Vagina (tissue), 2 donors: ENCODE measurements at regions not wholly inside any gene's neighbourhood (a gene's known extent, or its start where the extent isn't known, plus 50 kb on each side); places are given as distances from the start of the nearest gene placed in this dataset.

Source experiments
- POLR2A ChIP-seq, 2 donors: fragments of 450-650 bp; IDR thresholded peaks; one replicate each; pipeline ENCODE4 v1.6.1; 2017; ENCODE audit warnings: antibody characterized with exemption in 2 of 2, mild to moderate bottlenecking in 2 of 2, moderate library complexity in 2 of 2
- POLR2AphosphoS5 ChIP-seq, 2 donors: sonication (generic); formaldehyde crosslinking; IDR thresholded peaks; one replicate each; pipeline ENCODE4 v1.9.0; 2017; ENCODE audit warnings: antibody characterized with exemption in 2 of 2, mild to moderate bottlenecking in 2 of 2, low read depth in 1 of 2; ENCODE audit not compliant: insufficient read depth in 1 of 2
- TF ChIP-seq, protein P1 (sequence below), 3 experiments: fragments of 450-650 bp in 2 of 3; fragments of 200-600 bp in 1 of 3; sonication (generic) in 1 of 3; IDR thresholded peaks; one replicate each; pipeline ENCODE4 v1.5.1; 2017 to 2019; ENCODE audit warnings: antibody characterized with exemption in 3 of 3, mild to moderate bottlenecking in 2 of 3, moderate library complexity in 2 of 3

DNA sequence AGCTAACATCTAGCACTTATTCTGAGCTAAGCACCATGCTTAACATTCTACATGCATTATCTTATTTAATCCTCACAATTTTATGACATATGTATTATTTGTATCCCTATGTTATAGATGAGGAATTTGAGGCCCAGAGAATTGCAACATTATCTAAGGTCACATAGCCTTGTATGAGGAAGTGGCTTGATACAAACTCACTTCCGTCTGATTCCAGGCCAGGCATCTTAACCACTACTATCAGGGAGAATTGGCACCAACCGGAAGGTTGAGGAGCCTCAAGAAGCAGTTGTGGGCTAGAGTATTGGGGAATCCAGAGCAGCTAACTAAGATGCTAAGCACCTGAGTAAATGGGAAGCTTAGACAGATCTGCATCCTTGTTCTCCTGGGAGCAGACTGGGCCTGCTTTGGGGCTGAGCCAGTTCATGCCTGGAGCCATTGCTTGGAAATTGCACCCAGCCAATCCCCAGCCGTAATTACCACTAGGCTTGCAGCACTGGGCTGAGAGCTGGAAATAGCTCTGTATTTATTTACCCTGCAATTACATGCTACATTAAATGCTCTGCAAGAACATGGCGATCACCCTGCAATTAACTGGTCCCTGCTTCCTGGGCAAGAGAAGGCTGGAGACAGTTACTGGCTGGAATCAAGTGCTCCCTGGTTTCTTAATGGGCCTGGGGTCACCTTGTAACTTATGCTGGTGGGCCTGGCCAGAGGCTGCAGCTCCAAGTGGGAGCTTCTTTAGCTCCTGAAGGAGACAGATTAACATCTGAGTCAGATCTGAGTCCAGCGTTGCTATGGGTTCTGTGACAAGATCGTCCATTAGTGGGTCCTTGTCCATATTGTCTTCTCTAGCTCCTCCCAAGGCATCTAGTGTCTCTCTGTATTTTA lies 273.1 kb upstream of the CCL2 start:
- TF ChIP-seq, protein P1, sequence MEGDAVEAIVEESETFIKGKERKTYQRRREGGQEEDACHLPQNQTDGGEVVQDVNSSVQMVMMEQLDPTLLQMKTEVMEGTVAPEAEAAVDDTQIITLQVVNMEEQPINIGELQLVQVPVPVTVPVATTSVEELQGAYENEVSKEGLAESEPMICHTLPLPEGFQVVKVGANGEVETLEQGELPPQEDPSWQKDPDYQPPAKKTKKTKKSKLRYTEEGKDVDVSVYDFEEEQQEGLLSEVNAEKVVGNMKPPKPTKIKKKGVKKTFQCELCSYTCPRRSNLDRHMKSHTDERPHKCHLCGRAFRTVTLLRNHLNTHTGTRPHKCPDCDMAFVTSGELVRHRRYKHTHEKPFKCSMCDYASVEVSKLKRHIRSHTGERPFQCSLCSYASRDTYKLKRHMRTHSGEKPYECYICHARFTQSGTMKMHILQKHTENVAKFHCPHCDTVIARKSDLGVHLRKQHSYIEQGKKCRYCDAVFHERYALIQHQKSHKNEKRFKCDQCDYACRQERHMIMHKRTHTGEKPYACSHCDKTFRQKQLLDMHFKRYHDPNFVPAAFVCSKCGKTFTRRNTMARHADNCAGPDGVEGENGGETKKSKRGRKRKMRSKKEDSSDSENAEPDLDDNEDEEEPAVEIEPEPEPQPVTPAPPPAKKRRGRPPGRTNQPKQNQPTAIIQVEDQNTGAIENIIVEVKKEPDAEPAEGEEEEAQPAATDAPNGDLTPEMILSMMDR (IDR thresholded peaks at IDR 0.05), result no peak
- TF ChIP-seq POLR2A (IDR thresholded peaks at IDR 0.05), result no peak
- no peak for TF ChIP-seq POLR2AphosphoS5 (IDR thresholded peaks at IDR 0.05; ENCODE audit: insufficient read depth in 1 of 2, low read depth in 1 of 2)
